ENCODE measurements at regions not wholly inside any gene's neighbourhood (a gene's known extent, or its start where the extent isn't known, plus 50 kb on each side); places are given as distances from the start of the nearest gene placed in this dataset.
A peak's percentile ranks its signal among the peaks of the same experiment; 100 is the strongest.

GRCh38 chr4:65096630-65097029 is 573.7 kb downstream of the EPHA5 start:
- Histone ChIP-seq H3K9ac (ENCODE audit: low read length) (no peak overlapping the region), H3K4me2 (ENCODE audit: low read length) (no peak overlapping the region), H2AFZ (ENCODE audit: low read length) (no peak overlapping the region), H3K27ac (ENCODE audit: low read length) (no peak overlapping the region), H3K9me2 (replicated peaks; ENCODE audit: low read length) (no peaks in the 10 kb centered on the region), H3K4me3 (ENCODE audit: low read length) (no peak overlapping the region), H3K79me2 (ENCODE audit: low read length) (no peaks in the 10 kb centered on the region), H3K4me1 (ENCODE audit: insufficient read depth, low read length) (0 out of 2 replicates have a peak, but pooled peaks cover 4% of the 10 kb centered on the region), H3F3A (ENCODE audit: low read length, unreplicated experiment) (no peaks in the 10 kb centered on the region), H3K36me3 (ENCODE audit: low read depth, low read length) (no peaks in the 10 kb centered on the region), H4K20me1 (ENCODE audit: low read length) (no peaks in the 10 kb centered on the region), H3K27me3 (ENCODE audit: low read length) (no peaks in the 10 kb centered on the region), H3K9me3 (ENCODE audit: low read length) (no peaks in the 10 kb centered on the region)
- BruUV-seq (replicated peaks), result no TSS peak
- intact Hi-C loops (cut with micrococcal nuclease), result no loop called here
- CTCF ChIA-PET, result no interaction called here
- POLR2A ChIA-PET (ENCODE audit: unreplicated experiment), result no interaction called here
- DNase-seq (no peak), ATAC-seq (no peak)
- TF ChIP-seq EZH2 (IDR thresholded peaks at IDR 0.05; ENCODE audit: low read length, unreplicated experiment) (no peak), EZH2phosphoT487 (IDR thresholded peaks at IDR 0.05; ENCODE audit: borderline replicate concordance, low read length) (no peak), CTCF (conservative IDR thresholded peaks at IDR 0.05; ENCODE audit: low read depth, low read length) (no peak)

GRCh38 chr4:65089666-65090065 is 580.6 kb downstream of the EPHA5 start:
- POLR2A ChIA-PET (ENCODE audit: unreplicated experiment), result no interaction called here
- ATAC-seq, result peak; percentile 90

More at GRCh38 chr4:65089666-65090065, 580.6 kb downstream of the EPHA5 start:
- no TSS peak for BruUV-seq (replicated peaks)
- Histone ChIP-seq H3K27ac (ENCODE audit: low read length) (no peak overlapping the region), H3F3A (ENCODE audit: low read length, unreplicated experiment) (no peaks in the 10 kb centered on the region), H3K4me3 (ENCODE audit: low read length) (no peak overlapping the region), H3K27me3 (ENCODE audit: low read length) (no peaks in the 10 kb centered on the region), H3K9ac (ENCODE audit: low read length) (no peak overlapping the region), H3K9me3 (ENCODE audit: low read length) (no peaks in the 10 kb centered on the region), H4K20me1 (ENCODE audit: low read length) (no peaks in the 10 kb centered on the region), H3K4me2 (ENCODE audit: low read length) (no peak overlapping the region), H3K36me3 (ENCODE audit: low read depth, low read length) (no peaks in the 10 kb centered on the region), H3K9me2 (replicated peaks; ENCODE audit: low read length) (no peaks in the 10 kb centered on the region), H2AFZ (ENCODE audit: low read length) (no peak overlapping the region), H3K79me2 (ENCODE audit: low read length) (no peaks in the 10 kb centered on the region), H3K4me1 (ENCODE audit: insufficient read depth, low read length) (0 out of 2 replicates have a peak, but pooled peaks cover 12% of the 10 kb centered on the region)
- intact Hi-C loops (cut with micrococcal nuclease), result loop anchor here (2.0 to 5.0 kb wide), 2 partner anchors 293 to 371 kb away; no protein-coding TSS in a partner anchor
- TF ChIP-seq CTCF (conservative IDR thresholded peaks at IDR 0.05; ENCODE audit: low read depth, low read length) (peak; percentile 79), EZH2 (IDR thresholded peaks at IDR 0.05; ENCODE audit: low read length, unreplicated experiment) (no peak)
- DNase-seq, result peak; percentile 83
- CTCF ChIA-PET, result interaction anchor here (0.6 kb wide), 1 partner anchor 18 kb away, joined by 3 read pairs; no protein-coding TSS in a partner anchor
